Parathyroid adenoma (tissue), 2 donors: ENCODE measurements at regions not wholly inside any gene's neighbourhood (a gene's known extent, or its start where the extent isn't known, plus 50 kb on each side); places are given as distances from the start of the nearest gene placed in this dataset.

Experiments used
- H2AFZ ChIP-seq: fragments of 300-600 bp; sonication (generic); one replicate; pipeline ENCODE4 v1.7.0; 2017; ENCODE audit warnings: antibody characterized with exemption, mild to moderate bottlenecking
- H3K27ac ChIP-seq: fragments of 300-600 bp; sonication (generic); one replicate; pipeline ENCODE4 v1.7.0; 2017
- H3K27me3 ChIP-seq: fragments of 300-600 bp; sonication (generic); one replicate; pipeline ENCODE4 v1.7.0; 2017; ENCODE audit warnings: low read length; ENCODE audit not compliant: control insufficient read depth, insufficient read depth
- H3K36me3 ChIP-seq: fragments of 300-600 bp; sonication (generic); one replicate; pipeline ENCODE4 v1.7.0; 2017; ENCODE audit warnings: low read length; ENCODE audit not compliant: control insufficient read depth, insufficient read depth
- H3K4me1 ChIP-seq: fragments of 300-600 bp; sonication (generic); one replicate; pipeline ENCODE4 v1.7.0; 2017; ENCODE audit warnings: control low read depth
- H3K4me2 ChIP-seq: fragments of 300-600 bp; sonication (generic); one replicate; pipeline ENCODE4 v1.7.0; 2017; ENCODE audit warnings: low read length
- H3K4me3 ChIP-seq: fragments of 300-600 bp; sonication (generic); one replicate; pipeline ENCODE4 v1.7.0; 2017; ENCODE audit warnings: low read depth, low read length
- H3K79me2 ChIP-seq: fragments of 300-600 bp; sonication (generic); one replicate; pipeline ENCODE4 v1.7.0; 2017; ENCODE audit warnings: control low read depth
- H3K9ac ChIP-seq: fragments of 300-600 bp; sonication (generic); one replicate; pipeline ENCODE4 v1.7.0; 2017; ENCODE audit warnings: mild to moderate bottlenecking
- H3K9me3 ChIP-seq: fragments of 300-600 bp; sonication (generic); one replicate; pipeline ENCODE4 v1.7.0; 2017; ENCODE audit warnings: low read length; ENCODE audit not compliant: control insufficient read depth
- CTCF ChIP-seq: fragments of 300-600 bp; sonication (generic); IDR thresholded peaks from one replicate; pipeline ENCODE4 v1.7.0; 2017; ENCODE audit warnings: antibody characterized with exemption, mild to moderate bottlenecking
- donor health status: primary hyperparathyroidism.

- Histone ChIP-seq H3K27me3 (no peaks in the 10 kb centered on the region), H3K4me1 (no peaks in the 10 kb centered on the region), H3K9ac (no peak overlapping the region), H3K79me2 (no peaks in the 10 kb centered on the region), H3K4me3 (no peak overlapping the region), H3K36me3 (no peaks in the 10 kb centered on the region), H3K27ac (no peak overlapping the region), H3K9me3 (no peaks in the 10 kb centered on the region), H3K4me2 (no peak overlapping the region), H2AFZ (no peak overlapping the region)
- TF ChIP-seq CTCF: no peak
Measured at GRCh38 chr3:30299674-30300385, 306.6 kb upstream of the TGFBR2 start.

- no peaks in the 10 kb centered on the region for H3K27me3 ChIP-seq
- no peak overlapping the region for H2AFZ ChIP-seq
- H3K4me3 ChIP-seq: no peak overlapping the region
- no peaks in the 10 kb centered on the region for H3K79me2 ChIP-seq
- H3K9me3 ChIP-seq: no peaks in the 10 kb centered on the region
- H3K4me1 ChIP-seq: no peaks in the 10 kb centered on the region
- H3K9ac ChIP-seq: no peak overlapping the region
- no peak overlapping the region for H3K4me2 ChIP-seq
- no peak for TF ChIP-seq CTCF
- no peak overlapping the region for H3K27ac ChIP-seq
- no peaks in the 10 kb centered on the region for H3K36me3 ChIP-seq
Measured at GRCh38 chr3:30300809-30301208, 305.6 kb upstream of the TGFBR2 start.

GRCh38 chr3:30302027-30302426 is 304.4 kb upstream of the TGFBR2 start:
- Histone ChIP-seq H3K4me2 (no peak overlapping the region), H3K79me2 (no peaks in the 10 kb centered on the region), H3K4me3 (no peak overlapping the region), H3K36me3 (no peaks in the 10 kb centered on the region), H3K4me1 (no peaks in the 10 kb centered on the region), H3K9ac (no peak overlapping the region), H3K27ac (no peak overlapping the region), H3K27me3 (no peaks in the 10 kb centered on the region), H2AFZ (no peak overlapping the region), H3K9me3 (no peaks in the 10 kb centered on the region)
- TF ChIP-seq CTCF: no peak

- no peaks in the 10 kb centered on the region for H3K4me1 ChIP-seq
- no peak for TF ChIP-seq CTCF
- no peak overlapping the region for H3K9ac ChIP-seq
- no peaks in the 10 kb centered on the region for H3K27me3 ChIP-seq
- H3K4me3 ChIP-seq: no peak overlapping the region
- H2AFZ ChIP-seq: no peak overlapping the region
- H3K36me3 ChIP-seq: no peaks in the 10 kb centered on the region
- H3K9me3 ChIP-seq: no peaks in the 10 kb centered on the region
- no peaks in the 10 kb centered on the region for H3K79me2 ChIP-seq
- no peak overlapping the region for H3K27ac ChIP-seq
- H3K4me2 ChIP-seq: no peak overlapping the region
Measured at GRCh38 chr3:30303770-30304169, 302.6 kb upstream of the TGFBR2 start.

- no peak overlapping the region for H3K9ac ChIP-seq
- H3K4me3 ChIP-seq: no peak overlapping the region
- H3K9me3 ChIP-seq: no peaks in the 10 kb centered on the region
- no peaks in the 10 kb centered on the region for H3K36me3 ChIP-seq
- H3K4me2 ChIP-seq: no peak overlapping the region
- H2AFZ ChIP-seq: no peak overlapping the region
- H3K4me1 ChIP-seq: no peaks in the 10 kb centered on the region
- TF ChIP-seq CTCF: no peak
- H3K27me3 ChIP-seq: no peaks in the 10 kb centered on the region
- H3K27ac ChIP-seq: no peak overlapping the region
- H3K79me2 ChIP-seq: no peaks in the 10 kb centered on the region
Measured at GRCh38 chr3:30305021-30305420, 301.4 kb upstream of the TGFBR2 start.
